SK-N-SH (cell line): ENCODE measurements at regions not wholly inside any gene's neighbourhood (a gene's known extent, or its start where the extent isn't known, plus 50 kb on each side); places are given as distances from the start of the nearest gene placed in this dataset.

Experiments
- CTCF ChIP-seq: fragments of 200-600 bp; sonication (generic); IDR thresholded peaks from 2 replicates; pipeline ENCODE4 v1.6.1; 2017; ENCODE audit warnings: antibody characterized with exemption, mild to moderate bottlenecking, moderate library complexity
- EP300 ChIP-seq, 2 experiments: IDR thresholded peaks; 2 replicates each; pipeline versions ENCODE4 v1.4.0 to v1.6.1; 2012; ENCODE audit warnings: borderline replicate concordance in 1 of 2, low read depth in 1 of 2, low read length in 1 of 2
- JUND ChIP-seq: IDR thresholded peaks from 2 replicates; pipeline ENCODE4 v1.4.0; 2012
- MAX ChIP-seq: IDR thresholded peaks from 2 replicates; pipeline ENCODE4 v1.4.0; 2012; ENCODE audit warnings: low read depth
- NFIC ChIP-seq: IDR thresholded peaks from 2 replicates; pipeline ENCODE4 v1.4.0; 2012; ENCODE audit warnings: borderline replicate concordance
- PBX3 ChIP-seq: IDR thresholded peaks from 2 replicates; pipeline ENCODE4; 2012
- POLR2AphosphoS5 ChIP-seq: IDR thresholded peaks from 2 replicates; pipeline ENCODE4 v1.6.1; 2012; ENCODE audit warnings: low read depth, low read length
- REST ChIP-seq: IDR thresholded peaks from 2 replicates; pipeline ENCODE4 v1.6.1; 2012; ENCODE audit warnings: mild to moderate bottlenecking, low read depth, low read length, moderate library complexity
- RFX5 ChIP-seq: IDR thresholded peaks from 2 replicates; pipeline ENCODE4 v1.6.1; 2012; ENCODE audit warnings: mild to moderate bottlenecking, improper control_type of control experiment, low read length
- SIN3A ChIP-seq: IDR thresholded peaks from 2 replicates; pipeline ENCODE4 v1.6.1; 2012; ENCODE audit warnings: low read depth, mild to moderate bottlenecking, low read length, moderate library complexity, borderline replicate concordance
- SMC3 ChIP-seq: IDR thresholded peaks from 2 replicates; pipeline ENCODE4 v1.6.1; 2012; ENCODE audit warnings: low read depth, low read length, improper control_type of control experiment
- TAF1 ChIP-seq: IDR thresholded peaks from 2 replicates; pipeline ENCODE4 v1.6.1; 2012; ENCODE audit warnings: low read depth, mild to moderate bottlenecking, low read length, moderate library complexity, borderline replicate concordance
- YY1 ChIP-seq: IDR thresholded peaks from 2 replicates; pipeline ENCODE4 v1.4.0; 2012; ENCODE audit warnings: low read depth, mild to moderate bottlenecking

GRCh38 chr5:74301576-74301975 lies 339.0 kb downstream of the ENC1 start:
- no peak for TF ChIP-seq PBX3
- no peak for TF ChIP-seq CTCF
- no peak for TF ChIP-seq TAF1
- no peak for TF ChIP-seq SIN3A
- no peak for TF ChIP-seq POLR2AphosphoS5
- no peak for TF ChIP-seq NFIC
- no peak for TF ChIP-seq REST
- TF ChIP-seq YY1: no peak
- TF ChIP-seq EP300 (IDR thresholded peaks at IDR 0.05; ENCODE audit: borderline replicate concordance in 1 of 2, low read depth in 1 of 2, low read length in 1 of 2): no peak
- TF ChIP-seq SMC3: no peak
- no peak for TF ChIP-seq MAX
- TF ChIP-seq JUND: no peak
- TF ChIP-seq RFX5: no peak
